T-helper 2 cell treated with Interferon-gamma antibody and Interleukin-4, amounts not matched to agents 100 ng/mL and 5 ng/mL, for 36 hours (primary cell): ENCODE measurements at regions not wholly inside any gene's neighbourhood (a gene's known extent, or its start where the extent isn't known, plus 50 kb on each side); places are given as distances from the start of the nearest gene placed in this dataset.
"Not testable (repeated sequence)": the region's sequence is repeated elsewhere in the genome, so short reads cannot be mapped to it uniquely, and the experiment has no call there.

ENCODE experiments used
- intact Hi-C: fragments of 100-400 bp; cut with micrococcal nuclease; formaldehyde crosslinking; loops from one replicate; pipeline ENCODE4 v1.15.1; 2023

DNA sequence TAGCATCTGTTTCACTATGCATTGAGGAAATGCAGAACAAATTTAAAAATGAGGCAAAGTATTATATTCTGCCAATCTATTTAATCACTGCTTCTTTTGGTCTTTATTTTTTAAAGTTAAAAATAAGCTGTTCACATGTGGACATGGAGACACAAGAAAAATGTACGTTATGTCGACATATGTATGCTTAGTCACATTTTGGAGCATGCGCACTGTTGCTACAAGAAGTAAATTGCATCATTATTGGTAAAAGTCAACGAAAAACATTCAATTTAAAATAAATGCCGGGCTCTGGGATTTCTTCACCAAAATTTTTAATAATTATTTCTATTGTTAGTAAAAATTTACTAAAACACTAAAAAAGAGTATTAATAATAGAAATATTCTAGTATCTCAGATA, 876.3 kb upstream of the CTNND2 start:
- intact Hi-C loops = no loop called here

DNA sequence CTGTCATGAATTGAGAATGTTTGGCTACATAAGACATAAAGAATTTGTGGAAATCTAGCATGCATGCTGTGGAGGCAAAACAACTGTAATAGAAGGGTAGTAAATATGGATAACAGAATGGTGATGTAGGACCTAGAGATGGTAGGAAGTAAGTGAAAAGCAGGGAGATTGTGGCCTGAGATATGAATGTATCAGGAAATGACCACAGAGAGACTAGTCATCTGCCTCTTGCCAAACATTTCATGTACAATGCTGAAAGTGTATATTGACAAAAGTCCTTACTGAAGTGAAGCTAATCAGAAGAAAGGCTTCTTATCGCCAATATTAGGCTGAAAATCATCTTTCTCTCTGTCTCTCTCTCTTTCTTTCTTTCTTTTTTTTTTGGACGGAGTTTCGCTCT, 873.1 kb upstream of the CTNND2 start:
- intact Hi-C loops = no loop called here

DNA sequence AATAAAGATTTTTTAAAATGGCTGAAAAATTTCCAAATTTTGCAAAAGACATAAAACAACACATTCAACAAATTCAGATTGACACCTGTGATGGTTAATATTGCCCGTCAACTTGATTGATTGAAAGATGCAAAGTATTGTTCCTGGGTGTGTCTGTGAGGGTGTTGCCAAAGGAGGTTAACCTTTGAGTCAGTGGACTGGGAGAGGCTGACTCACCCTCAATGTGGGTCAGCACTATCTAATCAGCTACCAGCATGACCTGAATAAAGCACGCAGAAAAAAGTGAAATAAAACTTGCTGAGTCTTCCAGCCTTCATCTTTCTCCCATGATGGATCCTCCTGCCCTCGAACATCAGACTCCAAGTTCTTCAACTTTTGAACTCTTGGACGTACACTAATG, 868.0 kb upstream of the CTNND2 start:
- intact Hi-C loops = no loop called here

DNA sequence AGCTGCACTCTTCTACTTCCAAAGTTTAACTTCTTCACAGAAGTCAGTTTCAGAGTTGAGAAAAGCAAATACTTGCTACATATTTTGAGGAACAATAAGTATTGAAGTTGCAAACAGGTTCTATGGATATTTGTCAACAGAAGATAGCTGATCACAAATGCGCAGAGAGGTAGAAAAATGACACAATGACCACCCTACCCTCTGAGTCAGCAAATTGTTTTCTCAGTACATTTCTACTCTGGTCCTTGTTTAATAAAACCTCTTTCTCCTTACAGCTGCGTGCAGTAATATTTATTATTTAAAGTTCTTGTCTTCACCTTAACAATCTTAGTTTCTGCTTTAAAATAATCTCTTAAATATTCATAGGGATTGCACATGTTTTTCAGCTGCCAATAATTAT, 855.1 kb upstream of the CTNND2 start:
- intact Hi-C loops = no loop called here

DNA sequence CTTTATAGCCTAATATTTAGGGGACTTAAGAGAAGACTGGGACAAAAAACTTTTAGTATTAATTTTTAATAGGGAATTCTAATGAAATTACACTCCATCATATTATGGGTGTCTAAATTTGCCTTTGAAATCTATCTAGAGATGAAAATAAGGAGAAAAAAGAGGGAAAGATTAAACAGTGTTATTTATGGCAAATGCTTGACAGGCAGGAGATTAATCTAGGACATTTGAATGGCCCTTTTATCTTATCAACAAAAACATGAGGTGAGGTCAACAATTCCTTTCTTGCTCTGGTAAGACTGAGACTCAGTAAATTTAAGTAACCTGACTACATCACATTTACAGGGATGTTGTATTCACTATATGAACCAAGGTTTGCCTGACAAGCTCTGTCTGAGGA, 852.8 kb upstream of the CTNND2 start:
- intact Hi-C loops = no loop called here

DNA sequence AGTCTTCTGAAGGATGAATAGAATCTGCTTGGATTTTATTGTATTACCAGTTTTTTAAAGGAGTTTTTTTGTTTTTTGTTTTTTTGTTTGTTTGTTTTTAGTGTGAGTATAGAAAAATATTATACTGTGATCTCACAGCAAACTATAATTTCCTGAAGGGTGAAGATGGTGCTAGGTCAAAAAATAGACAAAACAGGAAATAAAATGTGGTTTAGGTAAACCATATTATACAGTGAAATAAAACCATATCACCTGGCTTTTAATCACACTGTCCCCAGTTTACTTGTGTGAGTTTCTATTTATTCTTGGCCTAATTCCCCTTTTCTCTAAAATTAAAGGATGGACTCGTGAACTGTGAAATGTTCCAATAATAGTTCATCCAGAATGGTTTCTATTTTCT, 841.3 kb upstream of the CTNND2 start:
- intact Hi-C loops = no loop called here

DNA sequence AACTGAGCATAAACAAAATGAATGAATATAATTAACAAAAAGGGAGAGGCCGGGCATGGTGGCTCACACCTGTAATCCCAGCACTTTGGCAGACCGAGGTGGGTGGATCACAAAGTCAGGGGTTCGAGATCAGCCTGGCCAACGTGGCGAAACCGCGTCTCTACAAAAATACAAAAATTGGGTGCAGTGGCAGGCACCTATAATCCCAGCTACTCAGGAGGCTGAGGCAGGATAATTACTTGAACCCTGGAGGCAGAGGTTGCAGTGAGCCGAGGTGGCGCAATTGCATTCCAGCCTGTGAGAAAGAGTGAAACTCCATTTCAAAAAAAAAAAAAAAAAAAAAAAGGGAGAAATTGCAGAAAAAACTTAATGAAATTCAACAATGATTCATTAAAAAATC, 839.3 kb upstream of the CTNND2 start:
- intact Hi-C loops = no loop called here

DNA sequence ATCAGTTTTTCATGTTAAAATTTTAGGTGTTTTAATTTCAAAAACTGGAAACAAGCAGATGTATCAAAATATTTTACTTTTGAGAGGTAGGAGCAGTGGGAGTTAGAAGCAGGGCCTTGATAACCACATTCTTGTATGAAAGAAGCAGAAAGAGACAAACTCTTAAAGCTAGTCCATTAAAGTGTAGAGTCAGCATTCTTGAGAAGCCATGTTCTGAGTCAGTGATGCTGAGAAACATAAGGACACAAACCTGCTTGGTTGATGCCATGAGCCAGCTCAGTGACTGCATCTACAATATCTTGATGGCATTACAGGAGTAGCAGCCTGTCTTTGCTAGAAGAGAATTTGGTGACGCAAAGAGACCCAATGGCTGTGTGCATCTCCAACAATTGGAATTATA, 826.1 kb upstream of the CTNND2 start:
- intact Hi-C loops = no loop called here

DNA sequence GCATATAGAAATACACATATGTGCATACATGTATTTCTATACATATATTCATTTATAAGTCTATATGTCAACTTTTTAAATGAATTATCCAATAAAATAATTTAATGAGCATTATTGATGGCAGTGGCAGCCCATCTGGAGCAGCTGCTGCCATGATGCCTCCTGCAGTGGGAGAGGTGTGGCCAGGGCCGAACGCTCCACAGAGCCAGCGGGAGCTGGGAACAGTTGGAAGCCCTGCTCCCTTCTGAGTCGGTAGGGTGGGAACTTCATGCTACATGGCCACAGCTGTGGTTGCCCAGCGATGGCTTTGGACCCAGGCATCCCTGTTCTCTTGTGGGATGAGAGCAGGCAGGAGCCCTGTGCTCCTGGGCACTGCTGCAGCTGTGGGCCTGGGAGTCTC, 812.4 kb upstream of the CTNND2 start:
- intact Hi-C loops = no loop called here

DNA sequence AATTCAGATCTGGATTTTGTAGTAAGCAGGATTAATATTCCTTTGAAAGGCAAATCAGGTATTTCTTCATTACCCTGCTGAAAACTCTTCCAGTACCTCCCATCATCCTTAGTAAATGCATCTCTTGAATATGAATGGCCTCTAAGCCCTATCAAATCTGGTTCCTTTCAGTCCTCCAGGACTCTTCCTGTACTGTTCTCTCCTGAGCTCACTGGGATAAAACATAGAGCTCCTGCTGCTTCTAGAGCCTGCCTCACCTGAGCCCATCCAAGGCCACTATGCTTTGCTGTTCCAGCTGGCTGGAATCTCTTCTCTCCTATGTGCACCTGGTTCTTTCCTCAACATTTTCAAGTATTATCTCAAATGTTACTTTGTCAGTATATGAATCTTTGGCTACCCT, 803.3 kb upstream of the CTNND2 start:
- intact Hi-C loops = no loop called here

DNA sequence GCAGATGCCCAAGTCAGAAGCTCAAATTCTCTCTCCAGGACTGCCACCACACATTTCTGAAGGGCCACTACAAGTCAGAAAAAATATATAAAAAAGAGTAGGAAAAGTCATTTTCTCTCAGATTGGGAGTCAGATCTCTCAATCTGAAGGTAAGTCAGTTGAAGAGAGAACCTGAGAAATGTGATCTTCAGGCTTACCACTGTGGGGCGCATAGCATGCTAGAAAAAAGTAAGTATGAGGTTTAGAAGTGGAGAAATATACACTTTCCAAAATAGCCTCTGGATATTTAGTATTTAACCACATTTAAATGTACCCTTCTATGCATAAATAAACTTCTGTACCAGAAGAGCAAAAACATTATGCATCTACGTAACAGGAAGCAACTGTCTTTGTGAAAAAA, 800.7 kb upstream of the CTNND2 start:
- intact Hi-C loops = no loop called here

DNA sequence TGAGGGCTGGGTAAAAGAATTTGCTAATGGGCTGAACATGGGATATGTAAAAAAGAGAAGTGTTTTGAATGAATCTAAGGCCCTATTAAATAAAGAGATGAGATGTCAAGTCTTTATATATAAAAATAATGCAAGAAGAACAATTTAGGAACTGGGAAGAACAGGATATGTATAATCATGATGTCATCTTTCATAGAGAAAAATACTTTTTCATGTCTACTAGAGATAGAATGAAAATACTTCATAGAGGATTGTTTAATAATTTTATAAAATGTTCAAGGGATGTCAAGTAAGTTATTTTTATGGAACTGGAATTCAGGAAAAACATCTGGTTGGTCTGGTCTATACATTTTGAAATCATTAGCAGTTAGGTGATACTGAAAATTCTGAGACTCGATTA, 799.0 kb upstream of the CTNND2 start:
- intact Hi-C loops = no loop called here

DNA sequence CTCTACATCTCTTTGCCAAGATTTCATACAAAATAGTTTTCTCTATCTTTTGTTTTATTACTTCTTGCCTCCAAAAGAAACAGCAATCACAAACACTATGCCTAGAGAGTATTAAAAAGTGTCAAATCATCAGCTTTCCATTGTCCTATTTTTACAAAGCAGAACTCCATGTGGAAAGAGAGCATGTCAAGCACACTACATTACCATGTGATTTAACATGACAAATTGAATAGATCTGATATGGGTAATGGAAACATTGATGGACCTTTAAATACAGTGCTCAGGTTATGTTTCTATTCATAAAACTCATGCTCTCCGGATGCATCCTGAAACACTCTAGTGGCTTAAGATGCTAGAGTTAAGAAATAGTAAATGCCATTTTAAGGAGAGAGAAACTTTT, 791.4 kb upstream of the CTNND2 start:
- intact Hi-C loops = no loop called here

DNA sequence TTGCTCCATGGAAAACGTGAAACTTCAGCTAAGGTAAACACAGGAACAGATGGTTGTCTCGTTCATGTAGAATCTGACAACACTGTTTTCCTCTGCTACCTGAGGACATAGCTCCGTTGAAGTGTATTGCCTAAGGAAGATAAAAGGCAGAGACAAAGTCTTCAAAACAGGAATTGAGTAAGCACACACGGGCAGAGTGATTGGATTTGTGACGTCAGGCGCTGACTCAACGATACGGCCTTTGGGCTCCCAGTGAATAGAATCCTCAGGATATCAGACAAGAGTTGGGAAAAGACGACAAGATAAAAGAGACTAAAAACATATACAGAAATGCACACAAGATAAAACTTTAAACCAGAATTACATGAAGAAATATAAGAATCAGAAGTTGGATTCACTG, 787.1 kb upstream of the CTNND2 start:
- intact Hi-C loops = no loop called here

DNA sequence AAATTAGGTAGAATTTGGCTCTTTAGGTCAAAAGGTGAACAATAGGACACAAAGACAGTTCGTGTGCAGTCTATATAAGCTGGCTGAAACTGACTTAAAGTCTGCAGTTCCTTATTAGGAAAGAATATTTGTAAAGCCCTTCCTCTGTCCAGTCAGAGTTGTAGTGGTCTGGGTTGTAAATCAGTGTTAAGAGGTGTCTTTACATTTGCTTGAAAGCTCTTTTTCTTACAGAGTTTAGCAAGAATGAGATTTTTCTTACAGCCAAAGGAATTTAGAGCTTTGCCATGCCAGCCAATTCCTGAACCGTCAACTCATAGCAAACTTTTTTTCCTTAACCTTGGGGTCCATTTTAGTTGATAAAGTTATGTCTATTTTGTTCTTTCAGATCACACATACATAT, 786.1 kb upstream of the CTNND2 start:
- intact Hi-C loops = no loop called here

DNA sequence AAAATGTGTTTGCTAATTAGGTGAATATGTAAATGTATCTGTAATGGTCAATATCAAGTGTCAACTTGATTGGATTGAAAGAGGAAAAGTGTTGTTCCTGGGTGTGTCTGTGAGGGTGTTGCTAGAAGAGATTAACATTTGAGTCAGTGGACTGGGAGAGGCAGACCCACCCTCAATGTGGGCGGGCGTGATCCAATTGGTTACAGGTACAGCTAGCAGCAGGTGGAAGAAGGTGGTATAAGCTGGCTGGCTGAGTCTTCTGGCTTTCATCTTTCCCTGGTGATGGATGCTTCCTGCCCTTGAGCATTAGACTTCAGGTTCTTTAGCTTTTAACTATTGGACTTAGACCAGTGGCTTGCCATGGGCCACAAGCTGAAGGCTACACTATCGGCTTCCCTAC, 779.0 kb upstream of the CTNND2 start:
- intact Hi-C loops = no loop called here

DNA sequence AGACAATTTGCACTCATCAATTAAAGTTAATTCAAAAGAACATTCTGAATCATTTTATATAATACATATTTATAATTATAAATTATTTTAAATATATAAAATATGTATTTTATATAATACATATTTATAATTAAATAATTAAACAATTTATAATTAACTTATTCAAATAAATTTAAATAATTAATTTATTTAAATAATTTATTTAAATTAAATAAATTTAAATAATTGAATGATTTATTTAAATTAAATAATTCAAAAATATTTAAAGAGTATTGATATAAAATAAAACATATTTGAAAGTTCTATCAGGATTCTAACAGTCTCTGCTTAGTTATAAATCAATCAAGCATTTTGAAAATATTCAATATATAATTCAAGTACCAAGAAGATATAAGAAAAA, 775.5 kb upstream of the CTNND2 start:
- intact Hi-C loops = no loop called here

DNA sequence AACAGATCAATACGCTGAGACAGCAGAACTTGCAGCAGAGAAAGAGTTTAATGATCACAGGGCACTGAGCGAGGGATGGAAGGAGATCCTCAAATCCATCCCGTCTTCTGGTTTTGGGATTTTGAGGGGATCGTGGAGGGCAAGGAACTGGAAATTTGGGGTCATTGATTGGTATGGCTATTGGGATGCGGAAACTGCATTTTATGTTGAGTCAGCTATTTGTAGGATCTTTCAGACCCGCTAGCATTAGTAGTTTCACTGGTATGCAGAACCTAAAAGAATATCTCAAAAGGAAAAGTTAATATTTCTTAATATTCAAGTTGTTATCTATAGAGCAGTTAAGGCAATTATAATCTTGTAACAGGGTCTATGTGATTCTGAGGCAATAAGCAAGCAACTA, 771.7 kb upstream of the CTNND2 start:
- intact Hi-C loops = no loop called here

DNA sequence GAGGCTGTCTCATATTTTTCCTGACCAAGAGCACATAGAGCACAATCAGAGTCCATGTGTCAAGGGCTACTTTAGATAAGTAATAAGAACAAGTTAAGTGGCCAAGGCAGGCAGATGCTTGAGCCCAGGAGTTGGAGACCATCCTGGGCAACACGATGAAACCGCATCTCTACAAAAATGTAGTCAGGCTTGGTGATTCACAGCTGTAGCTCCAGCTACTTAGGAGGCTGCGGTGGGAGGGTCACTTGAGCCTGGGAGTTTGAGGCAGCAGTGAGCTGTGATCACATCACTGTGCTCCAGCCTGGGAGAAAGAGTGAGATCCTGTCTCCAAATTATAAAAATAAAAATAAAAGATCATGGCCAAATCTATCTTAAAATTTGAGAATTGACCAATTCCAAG, 767.9 kb upstream of the CTNND2 start:
- intact Hi-C loops = no loop called here

DNA sequence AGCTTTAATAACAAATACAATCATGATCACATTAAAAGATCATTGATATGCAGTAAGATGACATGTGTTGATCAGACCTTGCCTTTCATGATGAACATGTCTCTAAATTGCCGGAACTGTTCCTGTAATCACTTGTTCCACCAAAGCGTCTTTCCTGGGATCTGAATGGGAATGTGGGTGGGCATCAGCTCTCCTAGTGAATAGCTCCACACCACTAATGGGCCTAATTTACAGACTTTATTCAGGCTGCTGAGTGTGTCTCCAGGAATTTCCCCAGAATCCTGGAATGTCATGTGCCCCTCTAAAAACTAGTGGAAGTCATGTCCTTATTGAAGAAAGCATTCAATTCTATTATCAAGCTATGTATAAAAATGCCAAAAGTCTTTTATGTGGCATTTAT, 765.1 kb upstream of the CTNND2 start:
- intact Hi-C loops = no loop called here

DNA sequence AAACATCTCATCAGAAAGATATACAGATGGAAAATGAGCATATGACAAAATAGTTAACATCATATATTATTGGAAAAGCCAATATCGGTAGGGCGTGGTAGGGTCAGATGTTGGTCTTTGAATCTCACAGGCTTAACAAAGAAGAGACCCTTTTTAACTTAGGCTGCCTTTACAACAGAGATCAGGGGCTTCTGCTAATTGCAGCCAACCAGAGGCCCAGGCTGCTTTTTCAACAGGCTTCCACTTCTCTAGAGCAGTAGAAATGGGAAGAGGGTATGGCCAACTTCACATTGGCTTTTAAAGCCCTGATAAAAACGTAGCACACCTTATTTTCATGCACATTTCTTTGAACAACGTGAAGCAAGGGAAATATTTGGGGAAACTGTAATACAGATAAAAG, 764.3 kb upstream of the CTNND2 start:
- intact Hi-C loops = no loop called here

DNA sequence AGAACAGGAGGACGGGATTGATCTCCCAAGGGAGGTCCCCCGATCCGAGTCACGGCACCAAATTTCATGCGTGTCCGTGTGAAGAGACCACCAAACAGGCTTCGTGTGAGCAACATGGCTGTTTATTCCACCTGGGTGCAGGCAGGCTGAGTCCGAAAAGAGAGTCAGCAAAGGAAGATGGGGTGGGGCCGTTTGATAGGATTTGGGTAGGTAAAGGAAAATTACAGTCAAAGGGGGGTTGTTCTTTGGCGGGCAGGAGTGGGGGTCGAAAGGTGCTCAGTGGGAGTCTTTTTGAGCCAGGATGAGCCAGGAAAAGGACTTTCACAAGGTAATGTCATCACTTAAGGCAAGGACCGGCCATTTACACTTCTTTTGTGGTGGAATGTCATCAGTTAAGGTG, 763.6 kb upstream of the CTNND2 start:
- intact Hi-C loops = not testable (repeated sequence)

DNA sequence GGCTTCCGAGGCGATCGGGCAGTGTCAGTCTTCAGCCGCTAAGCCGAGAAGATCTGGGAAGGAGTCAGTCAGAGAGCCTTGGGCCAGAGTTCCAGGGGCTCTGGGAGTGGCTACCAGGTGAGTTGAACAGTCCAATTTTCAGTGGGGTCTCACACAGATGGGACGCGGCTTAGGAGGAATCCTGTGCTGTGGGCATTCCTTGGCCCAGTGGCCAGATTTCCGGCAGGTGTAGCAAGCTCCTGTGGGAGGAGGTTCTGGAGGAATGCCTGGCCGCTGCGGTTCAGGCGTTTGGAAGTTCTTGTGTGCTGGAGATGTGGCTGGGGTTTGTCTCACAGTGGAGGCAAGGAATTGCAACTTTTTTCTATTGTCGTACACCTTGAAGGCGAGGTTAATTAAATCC, 761.5 kb upstream of the CTNND2 start:
- intact Hi-C loops = not testable (repeated sequence)

DNA sequence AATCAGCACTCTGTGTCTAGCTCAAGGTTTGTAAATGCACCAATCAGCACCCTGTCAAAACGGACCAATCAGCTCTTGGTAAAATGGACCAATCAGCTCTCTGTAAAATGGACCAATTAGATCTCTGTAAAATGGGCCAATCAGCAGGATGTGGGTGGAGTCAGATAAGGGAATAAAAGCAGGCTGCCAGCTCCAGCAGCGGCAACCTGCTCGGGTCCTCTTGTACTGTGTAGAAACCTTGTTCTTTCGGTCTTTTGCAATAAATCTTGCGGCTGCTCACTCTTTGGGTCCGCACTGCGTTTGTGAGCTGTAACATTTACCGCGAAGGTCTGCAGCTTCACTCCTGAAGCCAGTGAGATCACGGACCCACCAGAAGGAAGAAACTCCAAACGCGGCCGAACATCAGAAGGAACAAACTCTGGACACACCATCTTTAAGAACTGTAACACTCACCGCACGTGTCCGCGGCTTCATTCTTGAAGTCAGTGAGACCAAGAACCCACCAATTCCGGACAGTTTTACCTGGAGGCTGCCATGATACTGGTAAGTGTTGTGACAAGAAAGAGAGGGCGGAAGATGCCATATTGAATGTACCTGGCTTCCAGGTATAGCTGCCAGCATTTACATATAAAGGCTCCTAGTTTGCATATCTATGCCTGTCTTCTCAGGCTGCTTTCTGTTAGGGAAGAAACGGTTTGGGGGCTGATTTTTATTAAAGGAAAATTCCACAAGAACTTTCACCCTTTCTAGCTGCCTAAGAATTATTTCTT, 758.5 kb upstream of the CTNND2 start:
- intact Hi-C loops = no loop called here
